ENCODE measurements at regions not wholly inside any gene's neighbourhood (a gene's known extent, or its start where the extent isn't known, plus 50 kb on each side); places are given as distances from the start of the nearest gene placed in this dataset.

DNA sequence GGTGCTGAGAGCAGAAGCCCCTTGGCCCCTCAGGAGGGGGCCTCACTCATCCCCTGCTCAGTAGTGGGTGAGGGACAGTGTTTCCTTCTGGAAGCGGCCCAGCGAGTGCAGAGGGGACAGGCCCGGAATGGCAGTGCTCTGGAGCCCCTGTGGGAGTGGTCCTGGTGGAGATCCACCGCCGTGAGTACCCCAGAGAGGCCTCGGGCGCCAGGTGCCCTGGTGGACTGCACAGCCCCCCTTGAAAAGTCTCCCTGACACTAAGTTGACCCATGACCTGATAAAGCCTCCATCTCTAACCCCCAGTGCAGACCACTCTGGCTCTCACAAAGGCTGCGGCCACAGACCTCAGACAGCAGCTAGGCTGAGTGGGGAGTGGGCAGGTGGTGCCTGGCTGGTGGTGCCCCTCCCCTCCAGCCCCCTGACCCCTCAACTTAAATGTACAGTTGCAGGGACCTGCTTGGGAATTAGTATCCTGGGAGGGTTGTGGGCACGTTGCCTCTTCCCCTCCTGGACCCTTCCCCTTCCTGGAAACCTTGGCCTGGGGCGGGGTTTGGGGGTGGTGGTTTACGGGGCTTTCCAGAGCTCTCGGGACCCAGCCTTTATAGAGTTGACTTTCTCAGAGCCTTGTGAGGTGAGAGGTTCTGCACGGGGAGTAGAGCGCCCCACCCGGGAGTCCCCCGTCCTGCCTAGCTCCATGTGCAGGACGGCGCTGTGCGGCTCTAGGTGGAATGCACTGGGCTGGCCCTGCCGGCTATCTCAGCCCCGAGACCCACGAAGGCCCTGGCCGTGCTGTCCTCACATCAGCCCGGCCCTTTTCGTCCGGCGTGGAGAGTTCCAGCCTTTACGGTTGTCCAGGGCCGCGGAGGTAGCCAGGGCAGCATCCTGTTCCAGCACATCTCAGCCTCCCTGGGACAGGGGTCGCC is 62.7 kb downstream of the RTP5 start:
- TF ChIP-seq POLR2A (IDR thresholded peaks at IDR 0.05), result no peak
- TF ChIP-seq, protein P1, sequence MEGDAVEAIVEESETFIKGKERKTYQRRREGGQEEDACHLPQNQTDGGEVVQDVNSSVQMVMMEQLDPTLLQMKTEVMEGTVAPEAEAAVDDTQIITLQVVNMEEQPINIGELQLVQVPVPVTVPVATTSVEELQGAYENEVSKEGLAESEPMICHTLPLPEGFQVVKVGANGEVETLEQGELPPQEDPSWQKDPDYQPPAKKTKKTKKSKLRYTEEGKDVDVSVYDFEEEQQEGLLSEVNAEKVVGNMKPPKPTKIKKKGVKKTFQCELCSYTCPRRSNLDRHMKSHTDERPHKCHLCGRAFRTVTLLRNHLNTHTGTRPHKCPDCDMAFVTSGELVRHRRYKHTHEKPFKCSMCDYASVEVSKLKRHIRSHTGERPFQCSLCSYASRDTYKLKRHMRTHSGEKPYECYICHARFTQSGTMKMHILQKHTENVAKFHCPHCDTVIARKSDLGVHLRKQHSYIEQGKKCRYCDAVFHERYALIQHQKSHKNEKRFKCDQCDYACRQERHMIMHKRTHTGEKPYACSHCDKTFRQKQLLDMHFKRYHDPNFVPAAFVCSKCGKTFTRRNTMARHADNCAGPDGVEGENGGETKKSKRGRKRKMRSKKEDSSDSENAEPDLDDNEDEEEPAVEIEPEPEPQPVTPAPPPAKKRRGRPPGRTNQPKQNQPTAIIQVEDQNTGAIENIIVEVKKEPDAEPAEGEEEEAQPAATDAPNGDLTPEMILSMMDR (IDR thresholded peaks at IDR 0.05), result no peak

All from suprapubic skin (tissue), 3 donors.